WTC11 (cell line): ENCODE measurements at regions not wholly inside any gene's neighbourhood (a gene's known extent, or its start where the extent isn't known, plus 50 kb on each side); places are given as distances from the start of the nearest gene placed in this dataset.

Experiments
- ATF3 ChIP-seq: sonication (generic); formaldehyde crosslinking; conservative IDR thresholded peaks from 2 replicates; pipeline ENCODE4 v1.8.1; 2022; ENCODE audit warnings: mild to moderate bottlenecking, missing genetic modification reagents
- CTCF ChIP-seq: fragments of 200-600 bp; IDR thresholded peaks from 2 replicates; pipeline ENCODE4 v1.8.0; 2022; ENCODE audit warnings: antibody characterized with exemption
- ESRRA ChIP-seq: sonication (generic); formaldehyde crosslinking; IDR thresholded peaks from 2 replicates; pipeline ENCODE4 v1.8.1; 2022; ENCODE audit warnings: mild to moderate bottlenecking, missing genetic modification reagents, borderline replicate concordance
- MAX ChIP-seq: sonication (generic); formaldehyde crosslinking; IDR thresholded peaks from 2 replicates; pipeline ENCODE4 v1.8.0; 2022; ENCODE audit warnings: mild to moderate bottlenecking, missing genetic modification reagents
- NR3C1 ChIP-seq: sonication (generic); formaldehyde crosslinking; conservative IDR thresholded peaks from 2 replicates; pipeline ENCODE4 v1.8.1; 2023; ENCODE audit warnings: low read depth, mild to moderate bottlenecking, missing genetic modification reagents
- RORB ChIP-seq: fragments of 250-450 bp; sonication (Bioruptor Pico); IDR thresholded peaks from 2 replicates; pipeline ENCODE4 v1.9.0; 2021; ENCODE audit warnings: mild to moderate bottlenecking
- SP1 ChIP-seq: sonication (generic); formaldehyde crosslinking; conservative IDR thresholded peaks from 2 replicates; pipeline ENCODE4 v1.8.1; 2022; ENCODE audit warnings: missing genetic modification reagents
- USF1 ChIP-seq: sonication (generic); formaldehyde crosslinking; IDR thresholded peaks from 2 replicates; pipeline ENCODE4 v1.8.0; 2022; ENCODE audit warnings: mild to moderate bottlenecking, missing genetic modification reagents
- ZBTB21 ChIP-seq: sonication (generic); formaldehyde crosslinking; IDR thresholded peaks from 2 replicates; pipeline ENCODE4 v1.8.1; 2023; ENCODE audit warnings: mild to moderate bottlenecking, missing genetic modification reagents, borderline replicate concordance
- ZNF263 ChIP-seq: sonication (generic); formaldehyde crosslinking; IDR thresholded peaks from 2 replicates; pipeline ENCODE4 v1.8.1; 2022; ENCODE audit warnings: low read depth, mild to moderate bottlenecking, moderate library complexity, missing genetic modification reagents
- ZNF512 ChIP-seq: sonication (generic); formaldehyde crosslinking; IDR thresholded peaks from 2 replicates; pipeline ENCODE4 v1.8.1; 2022; ENCODE audit warnings: missing genetic modification reagents, borderline replicate concordance

- TF ChIP-seq CTCF (no peak), ZNF263 (CRISPR knock-in tag) (no peak), NR3C1 (no peak), ATF3 (CRISPR knock-in tag) (no peak), USF1 (CRISPR knock-in tag) (no peak), ZBTB21 (CRISPR knock-in tag) (no peak), ZNF512 (CRISPR knock-in tag) (no peak), MAX (CRISPR knock-in tag) (no peak), ESRRA (no peak), SP1 (CRISPR knock-in tag) (no peak), RORB (CRISPR knock-in tag) (no peak)
These were observed 710.4 kb upstream of the PABPC4L start for GRCh38 chr4:134911941-134912340.
